Kidney (tissue), 13 donors: ENCODE measurements at regions not wholly inside any gene's neighbourhood (a gene's known extent, or its start where the extent isn't known, plus 50 kb on each side); places are given as distances from the start of the nearest gene placed in this dataset.

Experiments
- DNase-seq, 5 donors: peaks; one replicate each; pipeline ENCODE4 v3.0.0-alpha.2; 2013 to 2020
- FAIRE-seq: peaks from 2 replicates; lab custom pipeline; 2012; peaks lifted over from hg19 to GRCh38; lab: Jason Lieb, UNC
- H3K27ac ChIP-seq, 2 donors: one replicate each; pipeline ENCODE4 v1.7.0; 2013; ENCODE audit warnings: low read depth in 2 of 2, low read length in 2 of 2, inconsistent platforms in 1 of 2
- H3K27me3 ChIP-seq: one replicate; pipeline ENCODE4 v1.7.1; 2013; ENCODE audit warnings: low read length, inconsistent platforms; ENCODE audit not compliant: control insufficient read depth, insufficient read depth
- H3K36me3 ChIP-seq, 3 donors: one replicate each; pipeline versions ENCODE4 v1.7.0 to v1.7.1; 2013; ENCODE audit warnings: low read length in 3 of 3, control low read depth in 1 of 3, inconsistent platforms in 1 of 3; ENCODE audit not compliant: insufficient read depth in 3 of 3, control insufficient read depth in 2 of 3
- H3K4me1 ChIP-seq, 3 donors: one replicate each; pipeline versions ENCODE4 v1.7.0 to v1.7.1; 2013; ENCODE audit warnings: low read length in 3 of 3, inconsistent platforms in 1 of 3, low read depth in 1 of 3; ENCODE audit not compliant: control insufficient read depth in 2 of 3, insufficient read depth in 2 of 3
- H3K4me3 ChIP-seq, 3 donors: one replicate each; pipeline versions ENCODE4 v1.7.0 to v1.8.1; 2013; ENCODE audit warnings: low read length in 3 of 3, control low read depth in 1 of 3, inconsistent platforms in 1 of 3
- H3K9ac ChIP-seq, 3 donors: one replicate each; pipeline versions ENCODE4 v1.7.0 to v1.7.1; 2013; ENCODE audit warnings: low read length in 3 of 3, control low read depth in 1 of 3, inconsistent platforms in 1 of 3
- H3K9me3 ChIP-seq, 3 donors: one replicate each; pipeline versions ENCODE4 v1.7.0 to v1.7.1; 2013; ENCODE audit warnings: low read length in 3 of 3, control low read depth in 1 of 3, inconsistent platforms in 1 of 3; ENCODE audit not compliant: control insufficient read depth in 2 of 3, insufficient read depth in 1 of 3
- intact Hi-C: fragments of 100-400 bp; cut with DNase I; formaldehyde crosslinking; loops from one replicate; pipeline ENCODE4 v1.11.1; 2022
- TF ChIP-seq, protein P1 (sequence below): IDR thresholded peaks from 3 replicates; pipeline ENCODE4 v1.5.1; 2012; ENCODE audit warnings: mild to moderate bottlenecking, moderate library complexity, borderline replicate concordance; ENCODE audit not compliant: insufficient read depth; ENCODE audit errors: extremely low read depth
- donor health status: control.
- donor health status: control.
- donor health status: control.
- donor health status: control.
- donor health status: control.
- donor health status: DM: yes; HTN: yes; CAD: no.
- donor health status: Normal renal cell carcinoma (clear cell type).

DNA sequence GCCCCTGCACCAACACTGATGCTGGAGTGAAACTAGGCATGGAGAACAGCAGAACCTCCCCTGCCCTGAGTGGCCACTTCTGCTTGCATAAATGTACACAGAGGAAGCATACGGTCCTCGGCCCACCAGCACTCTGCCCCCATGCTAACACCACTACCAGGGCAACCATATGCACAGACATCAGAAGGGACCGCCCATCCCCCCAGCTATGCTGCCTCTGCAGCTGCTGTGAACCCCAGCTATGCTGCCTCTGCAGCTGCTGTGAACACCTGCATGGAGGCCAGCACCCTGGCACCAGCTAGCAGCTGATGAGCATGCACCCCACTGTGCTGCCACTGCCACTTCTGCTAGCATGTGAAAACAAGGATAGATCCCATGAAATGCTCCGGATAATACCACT is 250.3 kb downstream of the TUSC1 start:
- Histone ChIP-seq H3K4me3 (no peak overlapping the region), H3K9me3 (peaks cover 0 to 3% (median 0%) of the 10 kb centered on the region in 3 donors), H3K27me3 (no peaks in the 10 kb centered on the region), H3K27ac (no peak overlapping the region), H3K36me3 (no peaks in the 10 kb centered on the region), H3K4me1 (no peaks in the 10 kb centered on the region), H3K9ac (no peak overlapping the region)
- no peak for FAIRE-seq
- DNase-seq = no peak
- TF ChIP-seq, protein P1, sequence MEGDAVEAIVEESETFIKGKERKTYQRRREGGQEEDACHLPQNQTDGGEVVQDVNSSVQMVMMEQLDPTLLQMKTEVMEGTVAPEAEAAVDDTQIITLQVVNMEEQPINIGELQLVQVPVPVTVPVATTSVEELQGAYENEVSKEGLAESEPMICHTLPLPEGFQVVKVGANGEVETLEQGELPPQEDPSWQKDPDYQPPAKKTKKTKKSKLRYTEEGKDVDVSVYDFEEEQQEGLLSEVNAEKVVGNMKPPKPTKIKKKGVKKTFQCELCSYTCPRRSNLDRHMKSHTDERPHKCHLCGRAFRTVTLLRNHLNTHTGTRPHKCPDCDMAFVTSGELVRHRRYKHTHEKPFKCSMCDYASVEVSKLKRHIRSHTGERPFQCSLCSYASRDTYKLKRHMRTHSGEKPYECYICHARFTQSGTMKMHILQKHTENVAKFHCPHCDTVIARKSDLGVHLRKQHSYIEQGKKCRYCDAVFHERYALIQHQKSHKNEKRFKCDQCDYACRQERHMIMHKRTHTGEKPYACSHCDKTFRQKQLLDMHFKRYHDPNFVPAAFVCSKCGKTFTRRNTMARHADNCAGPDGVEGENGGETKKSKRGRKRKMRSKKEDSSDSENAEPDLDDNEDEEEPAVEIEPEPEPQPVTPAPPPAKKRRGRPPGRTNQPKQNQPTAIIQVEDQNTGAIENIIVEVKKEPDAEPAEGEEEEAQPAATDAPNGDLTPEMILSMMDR = no peak
- intact Hi-C loops = no loop called here

DNA sequence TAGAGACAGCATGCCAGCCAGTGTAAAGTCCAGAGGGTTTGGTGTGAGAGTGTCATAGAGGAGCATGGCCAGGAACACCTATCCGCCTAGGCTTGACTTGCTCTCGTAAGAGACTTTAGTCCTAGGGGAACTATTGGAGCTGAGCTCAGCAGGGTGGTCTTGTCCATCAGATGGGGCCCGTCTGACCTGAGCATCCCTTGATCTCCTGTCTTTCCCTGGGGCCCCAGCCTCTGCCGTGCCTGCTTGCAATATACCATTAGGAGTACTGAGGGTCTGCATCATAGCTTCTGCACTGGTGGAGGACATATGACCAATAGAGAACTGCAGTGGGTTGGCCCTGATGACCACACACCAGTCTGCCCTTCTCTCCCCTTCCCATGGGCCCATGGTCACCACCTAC is 251.0 kb downstream of the TUSC1 start:
- intact Hi-C loops = no loop called here
- TF ChIP-seq, protein P1 = no peak
- no peak overlapping the region for H3K4me3 ChIP-seq
- no peak for DNase-seq
- no peaks in the 10 kb centered on the region for H3K36me3 ChIP-seq
- H3K27me3 ChIP-seq = no peaks in the 10 kb centered on the region
- H3K4me1 ChIP-seq = no peaks in the 10 kb centered on the region
- H3K27ac ChIP-seq = no peak overlapping the region
- peaks cover 0 to 3% (median 0%) of the 10 kb centered on the region in 3 donors for H3K9me3 ChIP-seq
- FAIRE-seq = no peak
- H3K9ac ChIP-seq = no peak overlapping the region

DNA sequence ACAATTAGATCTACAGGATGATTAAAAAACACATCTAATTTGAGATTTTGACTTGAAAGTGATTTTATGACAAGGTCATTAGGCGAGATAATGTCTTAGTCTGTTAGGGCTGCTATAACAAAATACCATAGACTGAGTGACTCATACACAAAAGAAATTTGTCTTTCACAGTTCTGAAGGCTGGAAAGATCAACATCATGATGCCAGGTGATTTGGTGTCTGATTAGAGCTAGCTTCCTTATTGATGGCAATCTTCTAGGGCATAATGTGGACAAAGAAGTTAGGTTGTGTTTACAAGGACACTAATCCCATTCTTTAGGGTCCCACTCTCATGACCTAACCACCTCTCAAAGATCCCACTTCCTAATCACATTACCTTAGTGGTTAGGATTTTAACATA is 256.7 kb downstream of the TUSC1 start:
- TF ChIP-seq, protein P1 = no peak
- Histone ChIP-seq H3K27ac (no peak overlapping the region), H3K9me3 (no peaks in the 10 kb centered on the region), H3K9ac (no peak overlapping the region), H3K4me3 (no peak overlapping the region), H3K4me1 (no peaks in the 10 kb centered on the region), H3K27me3 (no peaks in the 10 kb centered on the region), H3K36me3 (no peaks in the 10 kb centered on the region)
- FAIRE-seq (no peak), DNase-seq (no peak)
- intact Hi-C loops = no loop called here

DNA sequence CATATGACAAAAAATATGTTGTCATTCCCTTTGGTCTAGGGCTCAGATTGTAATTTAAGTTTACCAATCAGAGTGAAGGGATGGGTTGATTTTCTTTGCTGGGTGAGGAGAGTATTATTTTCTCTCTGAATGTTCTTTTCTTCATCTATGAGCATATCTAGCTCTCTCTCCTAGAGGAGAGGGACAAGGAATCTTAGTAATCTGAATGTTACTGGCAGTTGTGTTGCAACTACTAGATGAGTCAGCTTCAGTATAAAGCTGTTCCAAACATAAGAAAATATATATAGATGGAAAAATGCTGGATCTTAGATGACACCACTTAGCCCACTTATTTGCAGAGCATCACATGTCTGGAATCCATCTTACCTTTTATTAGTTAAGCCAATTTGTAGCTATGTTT is 259.3 kb downstream of the TUSC1 start:
- TF ChIP-seq, protein P1 = no peak
- DNase-seq (no peak), FAIRE-seq (no peak)
- intact Hi-C loops = no loop called here
- no peak overlapping the region for H3K27ac ChIP-seq
- no peaks in the 10 kb centered on the region for H3K9me3 ChIP-seq
- no peaks in the 10 kb centered on the region for H3K36me3 ChIP-seq
- H3K4me3 ChIP-seq = no peak overlapping the region
- H3K4me1 ChIP-seq = no peaks in the 10 kb centered on the region
- H3K9ac ChIP-seq = no peak overlapping the region
- H3K27me3 ChIP-seq = no peaks in the 10 kb centered on the region
